Neuron (in vitro differentiated cells): ENCODE measurements at regions not wholly inside any gene's neighbourhood (a gene's known extent, or its start where the extent isn't known, plus 50 kb on each side); places are given as distances from the start of the nearest gene placed in this dataset.

ENCODE experiments used
- H2AFZ ChIP-seq: one replicate; pipeline ENCODE4 v1.6.1; 2013; ENCODE audit warnings: low read depth, mild to moderate bottlenecking, inconsistent platforms, low read length, moderate library complexity
- H3K27me3 ChIP-seq: one replicate; pipeline ENCODE4 v1.6.1; 2013; ENCODE audit warnings: low read length; ENCODE audit not compliant: insufficient read depth
- H3K36me3 ChIP-seq: one replicate; pipeline ENCODE4 v1.6.1; 2013; ENCODE audit warnings: low read length; ENCODE audit not compliant: insufficient read depth
- H3K4me1 ChIP-seq: one replicate; pipeline ENCODE4 v1.6.1; 2013; ENCODE audit warnings: low read length; ENCODE audit not compliant: insufficient read depth
- H3K4me3 ChIP-seq: 2 replicates; pipeline ENCODE4 v1.5.1; 2013; ENCODE audit warnings: mild to moderate bottlenecking, low read length, moderate library complexity
- H3K9me3 ChIP-seq: one replicate; pipeline ENCODE4 v1.6.1; 2013; ENCODE audit warnings: low read length

DNA sequence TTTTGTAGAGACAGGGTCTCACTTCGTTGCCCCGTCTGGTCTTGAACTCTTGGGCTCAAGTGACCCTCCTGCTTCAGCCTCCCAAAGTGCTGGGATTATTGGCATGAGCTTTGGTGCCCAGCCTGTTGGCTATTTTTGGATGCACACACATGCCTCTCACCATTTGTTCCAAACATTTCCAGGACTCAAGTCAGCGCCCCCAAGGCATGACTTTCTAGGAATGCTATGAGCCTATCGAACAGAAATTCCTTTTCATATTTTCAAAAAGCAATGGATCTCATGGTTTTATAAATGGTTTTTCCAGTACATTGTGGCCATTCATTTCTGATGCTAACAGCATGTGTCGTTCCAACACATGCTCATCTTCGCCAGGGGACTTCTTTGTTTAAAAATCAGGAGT, 119.3 kb upstream of the NAA20 start:
- H3K9me3 ChIP-seq, result peaks cover 17% of the 10 kb centered on the region
- H3K36me3 ChIP-seq, result peaks cover 22% of the 10 kb centered on the region
- H3K27me3 ChIP-seq, result no peaks in the 10 kb centered on the region
- no peak overlapping the region for H2AFZ ChIP-seq
- no peaks in the 10 kb centered on the region for H3K4me1 ChIP-seq
- H3K4me3 ChIP-seq, result no peak overlapping the region

DNA sequence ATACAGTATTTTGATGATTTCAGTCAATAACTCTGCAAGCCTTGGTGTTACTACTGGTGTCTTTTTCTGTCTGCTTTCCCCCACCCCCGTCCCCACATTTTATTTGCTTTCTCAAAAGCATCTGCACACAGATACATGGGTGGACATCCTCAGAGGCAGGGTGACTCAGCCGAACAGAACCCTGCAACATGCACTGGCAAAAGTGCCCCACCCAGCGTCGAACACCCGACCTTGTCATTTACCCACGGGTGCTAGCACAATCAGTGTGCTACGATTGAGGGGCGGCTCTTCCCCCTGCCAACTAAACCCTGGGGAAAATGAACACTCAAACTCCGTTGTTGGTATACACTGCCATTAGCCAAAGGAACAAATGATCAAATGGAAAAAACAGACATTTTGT, 115.9 kb upstream of the NAA20 start:
- H3K4me1 ChIP-seq, result no peaks in the 10 kb centered on the region
- no peak overlapping the region for H2AFZ ChIP-seq
- peaks cover 14% of the 10 kb centered on the region for H3K9me3 ChIP-seq
- no peaks in the 10 kb centered on the region for H3K27me3 ChIP-seq
- H3K4me3 ChIP-seq, result no peak overlapping the region
- H3K36me3 ChIP-seq, result peaks cover 12% of the 10 kb centered on the region

DNA sequence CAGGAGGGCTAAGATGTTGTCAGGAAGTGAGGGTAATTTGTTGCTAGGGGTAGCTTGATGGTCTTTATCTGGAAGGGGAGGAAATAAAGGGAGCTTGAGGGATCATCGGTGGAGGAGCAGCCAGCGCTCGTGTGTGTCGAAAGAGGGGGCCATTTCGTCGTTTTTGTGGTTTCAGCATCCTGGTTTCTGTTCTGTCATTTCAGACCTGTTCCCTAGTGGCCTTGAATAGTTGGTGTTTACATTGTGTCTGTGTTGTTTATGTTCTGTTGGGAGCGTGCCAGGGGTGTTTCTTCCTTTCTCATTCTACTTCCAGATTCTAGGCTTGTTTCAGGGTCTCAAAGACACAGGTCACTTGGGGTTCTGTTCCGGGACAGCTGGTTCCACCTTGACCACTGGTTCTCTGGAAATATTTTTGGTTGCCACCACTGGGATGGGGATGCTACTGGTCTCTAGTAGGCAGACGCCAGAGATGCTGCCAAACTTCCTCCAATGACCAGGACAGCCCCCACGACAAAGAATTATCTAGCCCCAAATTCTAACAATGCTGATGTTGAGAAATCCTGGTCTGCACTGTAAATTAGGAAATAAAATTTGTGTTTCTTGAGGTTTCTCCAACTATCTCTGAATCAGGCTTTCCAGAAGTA, 113.9 kb upstream of the NAA20 start:
- H3K9me3 ChIP-seq, result peaks cover 10% of the 10 kb centered on the region
- H2AFZ ChIP-seq, result no peak overlapping the region
- H3K4me1 ChIP-seq, result no peaks in the 10 kb centered on the region
- H3K27me3 ChIP-seq, result no peaks in the 10 kb centered on the region
- no peak overlapping the region for H3K4me3 ChIP-seq
- peaks cover 8% of the 10 kb centered on the region for H3K36me3 ChIP-seq

DNA sequence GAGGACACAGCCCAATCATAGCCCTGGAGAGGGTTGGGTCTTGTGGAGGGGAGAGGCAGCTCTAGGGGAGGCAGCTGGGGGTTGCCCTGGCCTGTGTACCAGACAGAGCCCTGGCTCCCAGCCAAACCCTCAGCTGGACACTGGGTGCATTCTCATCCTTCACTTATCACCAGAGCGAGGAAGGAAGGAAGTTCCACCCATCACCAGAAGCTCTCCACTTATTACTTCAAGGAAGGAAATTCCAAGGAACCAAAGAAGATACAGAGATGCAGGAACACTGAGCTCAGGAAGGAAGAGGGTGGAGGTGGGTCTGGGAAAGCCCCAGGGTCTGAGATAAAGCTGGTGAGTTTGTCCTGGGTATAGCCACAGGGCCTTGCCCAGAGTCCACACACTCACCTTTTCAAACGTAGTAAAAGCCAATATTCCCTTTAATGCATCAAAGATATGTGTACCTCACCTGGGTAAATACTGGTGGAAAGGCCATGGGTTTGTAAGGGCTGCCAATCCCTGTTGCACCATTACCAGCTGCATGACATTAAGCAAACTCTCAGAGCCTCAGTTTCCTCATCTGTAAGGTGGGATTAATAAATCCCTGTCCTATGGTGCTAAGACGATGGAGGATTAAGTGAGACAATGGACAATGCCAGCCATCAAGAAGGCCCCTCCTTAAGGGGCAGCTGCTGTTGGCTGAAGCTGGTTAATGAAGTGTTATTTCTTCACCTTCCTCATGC, 109.7 kb upstream of the NAA20 start:
- Histone ChIP-seq H3K36me3 (no peaks in the 10 kb centered on the region), H3K4me3 (no peak overlapping the region), H3K27me3 (no peaks in the 10 kb centered on the region), H3K9me3 (no peaks in the 10 kb centered on the region), H3K4me1 (no peaks in the 10 kb centered on the region), H2AFZ (no peak overlapping the region)

DNA sequence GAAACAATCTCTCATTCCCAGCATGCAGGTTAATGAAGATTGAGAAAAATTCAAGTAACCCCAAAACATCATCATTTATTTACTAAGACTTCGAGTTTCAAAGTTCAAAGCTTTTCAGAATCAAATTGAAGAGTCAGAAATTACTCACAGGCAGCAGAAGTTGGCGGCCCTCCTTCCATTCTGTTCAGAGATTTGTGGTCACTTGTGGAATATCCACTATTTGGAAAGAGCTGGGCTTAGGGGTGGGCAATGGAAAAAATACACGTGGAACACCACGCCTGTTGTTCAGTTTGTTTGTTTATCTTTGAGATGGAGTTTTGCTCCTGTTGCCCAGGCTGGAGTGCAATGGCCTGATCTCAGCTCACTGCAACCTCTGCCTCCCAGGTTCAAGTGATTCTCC, 108.6 kb upstream of the NAA20 start:
- H3K27me3 ChIP-seq, result no peaks in the 10 kb centered on the region
- H3K4me1 ChIP-seq, result no peaks in the 10 kb centered on the region
- no peak overlapping the region for H2AFZ ChIP-seq
- no peaks in the 10 kb centered on the region for H3K9me3 ChIP-seq
- H3K4me3 ChIP-seq, result no peak overlapping the region
- H3K36me3 ChIP-seq, result no peaks in the 10 kb centered on the region

DNA sequence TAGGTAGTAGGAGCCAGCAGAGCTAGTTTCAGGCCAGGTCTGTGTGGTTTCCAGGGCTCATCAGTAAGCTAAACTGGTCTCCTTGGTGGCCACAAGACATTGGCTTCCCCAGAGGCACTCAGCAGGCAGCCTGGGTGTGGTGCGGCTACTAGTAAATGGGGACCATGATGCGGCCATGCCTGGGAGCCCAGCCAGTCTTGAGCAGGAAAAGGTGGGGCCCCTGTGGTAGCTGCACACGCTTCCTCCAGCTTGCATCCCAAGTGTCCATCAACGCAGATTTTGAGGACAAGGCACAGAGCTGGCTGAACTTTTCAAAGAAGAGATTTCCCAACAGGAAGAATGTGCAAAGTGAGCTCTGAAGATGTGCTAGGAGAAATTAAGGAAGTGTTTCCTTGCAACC, 107.4 kb upstream of the NAA20 start:
- no peaks in the 10 kb centered on the region for H3K9me3 ChIP-seq

DNA sequence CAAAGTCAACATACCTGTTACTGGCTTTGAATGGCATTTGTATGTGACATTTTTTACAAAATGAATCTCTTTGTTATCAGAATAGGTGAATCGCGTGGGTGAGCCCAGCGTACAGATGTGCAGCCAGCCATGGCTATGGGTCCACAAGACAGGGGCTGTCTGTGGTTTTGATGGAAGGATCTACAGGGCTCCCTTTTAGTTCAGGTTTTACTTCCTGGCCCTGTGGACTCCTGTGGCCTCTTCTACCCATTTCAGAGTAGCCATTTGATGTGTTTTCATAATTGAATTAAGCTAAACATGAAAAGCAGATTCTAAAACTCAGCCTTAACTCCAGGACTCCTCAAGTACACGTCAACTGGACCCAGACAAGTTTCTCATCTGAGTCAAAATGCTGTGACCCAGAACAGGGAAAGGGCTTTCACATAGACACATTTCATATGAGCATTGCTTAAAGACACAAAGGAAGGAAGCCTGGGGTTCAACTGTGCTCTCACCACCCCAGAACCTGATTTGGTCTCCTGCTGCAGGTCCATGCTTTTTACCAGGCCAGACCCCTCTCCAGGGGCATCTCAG, 105.3 kb upstream of the NAA20 start:
- Histone ChIP-seq H3K36me3 (no peaks in the 10 kb centered on the region), H3K9me3 (no peaks in the 10 kb centered on the region), H3K27me3 (no peaks in the 10 kb centered on the region), H3K4me1 (no peaks in the 10 kb centered on the region), H3K4me3 (no peak overlapping the region), H2AFZ (no peak overlapping the region)

More for the DNA sequence above, 107.4 kb upstream of the NAA20 start:
- no peaks in the 10 kb centered on the region for H3K36me3 ChIP-seq
- no peaks in the 10 kb centered on the region for H3K4me1 ChIP-seq
- no peaks in the 10 kb centered on the region for H3K27me3 ChIP-seq
- no peak overlapping the region for H2AFZ ChIP-seq
- no peak overlapping the region for H3K4me3 ChIP-seq

DNA sequence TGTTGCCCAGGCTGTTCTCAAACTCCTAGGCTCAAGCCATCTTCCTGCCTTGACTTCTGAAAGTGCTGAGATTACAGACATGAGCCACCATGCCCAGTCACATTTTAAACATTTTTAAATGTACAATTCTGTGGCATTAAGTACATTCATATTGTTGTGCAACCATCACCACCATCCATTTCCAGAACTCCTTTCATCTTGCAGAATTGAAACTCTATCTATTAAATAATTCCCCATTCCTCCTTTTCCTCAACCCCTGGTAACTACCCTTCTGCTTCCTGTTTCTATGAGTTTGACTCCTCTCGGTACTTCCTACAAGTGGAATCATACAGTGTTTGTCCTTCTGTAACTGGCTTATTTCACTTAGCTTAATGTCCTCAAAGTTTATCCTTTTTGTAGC, 103.8 kb upstream of the NAA20 start:
- Histone ChIP-seq H3K4me3 (no peak overlapping the region), H2AFZ (no peak overlapping the region), H3K36me3 (no peaks in the 10 kb centered on the region)

DNA sequence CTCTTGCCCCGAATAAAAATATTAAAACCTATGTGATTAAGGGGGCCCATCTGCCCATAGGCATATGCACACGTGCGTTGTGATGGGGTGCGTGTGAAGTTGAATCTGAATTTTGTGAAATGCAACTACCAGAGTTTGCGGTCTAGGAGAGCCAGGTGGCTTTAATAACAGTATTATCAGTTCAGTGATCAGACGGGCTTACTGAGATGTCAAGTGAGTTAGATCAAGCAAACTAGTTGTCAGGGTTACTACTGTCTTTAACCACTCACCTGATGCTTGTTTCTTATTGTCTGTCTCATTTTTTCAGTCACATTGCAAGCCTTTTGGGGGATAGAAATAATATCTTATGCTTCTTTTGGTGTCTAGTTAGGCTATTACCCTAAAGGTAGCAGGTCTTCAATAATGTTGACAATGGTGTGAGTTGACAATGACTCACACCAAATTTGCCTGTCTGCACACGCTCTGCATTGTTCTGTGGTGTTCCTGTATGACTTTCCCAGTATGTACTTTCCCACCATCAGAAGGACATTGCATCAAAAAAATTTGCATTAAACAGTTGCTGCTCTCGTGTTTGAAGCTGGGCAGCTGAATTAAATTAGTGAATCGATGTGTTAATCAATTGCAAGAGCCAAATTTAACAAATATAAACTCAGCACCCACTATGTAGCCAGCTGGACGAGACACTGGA, 103.1 kb upstream of the NAA20 start:
- H3K4me1 ChIP-seq, result no peaks in the 10 kb centered on the region
- no peaks in the 10 kb centered on the region for H3K9me3 ChIP-seq
- no peaks in the 10 kb centered on the region for H3K36me3 ChIP-seq
- H3K27me3 ChIP-seq, result no peaks in the 10 kb centered on the region
- H3K4me3 ChIP-seq, result no peak overlapping the region
- H2AFZ ChIP-seq, result no peak overlapping the region

More for the DNA sequence above, 103.8 kb upstream of the NAA20 start:
- H3K27me3 ChIP-seq, result no peaks in the 10 kb centered on the region
- H3K4me1 ChIP-seq, result no peaks in the 10 kb centered on the region
- H3K9me3 ChIP-seq, result no peaks in the 10 kb centered on the region

DNA sequence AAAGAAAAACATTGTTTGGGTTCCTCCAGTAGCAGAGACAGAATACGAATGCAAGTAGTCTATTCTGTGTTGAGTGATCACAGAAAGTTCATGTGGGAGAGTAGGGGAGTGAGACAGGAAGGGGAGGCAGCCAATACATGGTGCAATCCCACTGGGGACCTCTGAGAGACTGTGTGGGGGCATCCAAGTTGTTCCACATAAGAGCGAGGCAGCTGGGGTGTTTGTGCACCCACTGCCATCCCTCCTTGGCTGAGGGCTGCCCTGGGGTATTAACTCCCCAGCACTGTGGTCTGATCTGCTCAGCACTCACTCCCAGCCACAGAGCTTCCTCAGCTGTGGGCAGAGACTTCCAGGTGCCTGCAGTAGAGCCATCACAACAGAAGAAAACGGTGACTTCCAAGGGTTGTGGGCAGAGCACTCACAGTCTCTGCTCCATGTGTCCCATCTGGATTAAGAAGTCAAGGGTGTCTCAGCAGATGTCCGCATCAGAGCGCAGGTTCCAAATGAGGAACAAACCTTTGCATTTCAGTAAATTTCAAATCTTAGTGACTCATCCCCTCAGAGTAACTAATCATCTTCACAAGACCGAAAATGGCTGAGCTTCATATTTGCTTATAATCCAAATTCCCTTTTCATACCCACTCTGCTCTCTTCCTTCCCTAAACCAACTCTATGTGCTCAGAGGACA, 101.9 kb upstream of the NAA20 start:
- Histone ChIP-seq H2AFZ (no peak overlapping the region), H3K36me3 (no peaks in the 10 kb centered on the region), H3K4me1 (no peaks in the 10 kb centered on the region), H3K4me3 (no peak overlapping the region), H3K27me3 (no peaks in the 10 kb centered on the region), H3K9me3 (no peaks in the 10 kb centered on the region)

DNA sequence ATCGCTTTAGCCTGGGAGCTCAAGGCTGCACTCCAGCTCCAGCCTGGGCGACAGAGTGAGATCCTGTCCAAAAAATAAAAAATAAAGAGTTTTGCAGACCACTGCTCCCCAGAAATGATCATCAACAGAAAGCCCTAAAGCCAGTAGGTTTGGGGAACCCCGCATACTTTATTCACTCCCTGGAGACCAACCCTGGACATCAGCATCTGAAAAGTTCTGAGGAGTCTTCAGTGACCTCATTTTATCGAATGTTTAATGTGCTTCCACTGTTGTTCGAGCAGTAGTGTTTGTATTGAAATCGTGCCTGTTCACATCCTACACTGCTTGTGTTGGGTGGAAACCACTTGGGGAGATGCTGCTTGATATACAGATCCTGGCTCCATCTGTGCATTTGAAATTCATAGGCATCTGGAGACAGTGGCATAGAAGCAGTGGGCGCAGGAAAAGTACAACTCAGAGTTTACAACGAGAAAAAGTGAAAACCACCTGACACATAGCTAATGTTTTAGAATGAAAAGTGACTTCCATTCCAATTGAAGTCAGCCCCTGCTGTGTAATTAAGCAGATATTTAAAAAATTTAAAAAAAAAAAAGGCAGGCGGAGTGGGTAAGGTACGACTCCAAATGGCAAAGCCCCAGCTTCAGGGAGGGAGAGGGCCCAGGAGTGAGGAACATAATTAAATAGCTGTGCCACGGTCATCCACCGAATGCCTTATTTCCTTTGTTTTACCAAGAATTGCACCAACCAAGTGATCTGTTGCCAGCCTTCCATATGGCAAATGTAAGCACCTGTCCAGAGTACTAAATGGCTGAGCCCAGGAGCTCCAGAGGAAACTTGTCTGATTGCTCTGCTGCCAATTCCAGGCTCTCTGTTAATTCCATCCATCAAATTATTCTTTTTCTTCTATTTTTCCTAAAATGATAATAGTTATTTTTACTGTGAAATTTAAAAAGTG, 100.4 kb upstream of the NAA20 start:
- H2AFZ ChIP-seq, result no peak overlapping the region
- H3K27me3 ChIP-seq, result no peaks in the 10 kb centered on the region

DNA sequence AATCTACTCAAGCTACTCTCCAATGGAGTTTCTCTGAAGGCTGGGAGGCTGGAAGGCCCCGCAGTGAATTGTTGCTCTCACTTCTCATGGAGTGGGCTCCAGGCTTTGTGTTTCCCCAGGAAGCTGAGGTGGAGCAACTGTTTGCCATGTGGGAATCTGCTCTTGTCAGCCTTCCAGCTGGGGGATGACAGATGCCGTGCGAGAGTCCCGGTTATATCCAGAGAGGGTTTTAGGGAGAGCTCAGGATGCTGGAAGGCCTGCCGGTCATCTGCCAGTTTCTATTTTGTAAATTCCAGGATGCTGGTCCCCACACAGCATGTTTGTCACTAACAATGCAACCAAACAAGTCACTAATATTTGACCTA, 98.2 kb upstream of the NAA20 start:
- no peaks in the 10 kb centered on the region for H3K9me3 ChIP-seq

More for the DNA sequence above, 100.4 kb upstream of the NAA20 start:
- Histone ChIP-seq H3K4me1 (no peaks in the 10 kb centered on the region), H3K36me3 (no peaks in the 10 kb centered on the region), H3K9me3 (no peaks in the 10 kb centered on the region), H3K4me3 (no peak overlapping the region)

More for the DNA sequence above, 98.2 kb upstream of the NAA20 start:
- no peaks in the 10 kb centered on the region for H3K36me3 ChIP-seq
- H3K4me1 ChIP-seq, result no peaks in the 10 kb centered on the region
- H3K4me3 ChIP-seq, result no peak overlapping the region
- no peak overlapping the region for H2AFZ ChIP-seq
- H3K27me3 ChIP-seq, result no peaks in the 10 kb centered on the region
